Fibroblast of lung (primary cell): ENCODE measurements at regions not wholly inside any gene's neighbourhood (a gene's known extent, or its start where the extent isn't known, plus 50 kb on each side); places are given as distances from the start of the nearest gene placed in this dataset.

Experiments used
- DNase-seq, 2 donors: peaks; one replicate each; pipeline versions ENCODE4 v3.0.0 to v3.0.0-alpha.2; 2010; ENCODE audit warnings: low read depth in 2 of 2
- H2AFZ ChIP-seq: 2 replicates; pipeline ENCODE4 v1.5.1; 2012; ENCODE audit warnings: low read length, control low read depth, inconsistent platforms
- H3K27ac ChIP-seq: 2 replicates; pipeline ENCODE4 v1.5.1; 2011; ENCODE audit warnings: low read length, control low read depth; ENCODE audit not compliant: insufficient read depth
- H3K27me3 ChIP-seq: 2 replicates; pipeline ENCODE4 v1.5.1; 2011; ENCODE audit warnings: mild to moderate bottlenecking, low read length; ENCODE audit not compliant: control insufficient read depth, insufficient read depth
- H3K36me3 ChIP-seq: 2 replicates; pipeline ENCODE4 v1.5.1; 2011; ENCODE audit warnings: low read length; ENCODE audit not compliant: control insufficient read depth, insufficient read depth
- H3K4me1 ChIP-seq: 2 replicates; pipeline ENCODE4 v1.5.1; 2011; ENCODE audit warnings: low read length; ENCODE audit not compliant: control insufficient read depth, insufficient read depth; ENCODE audit errors: extremely low read depth
- H3K4me2 ChIP-seq: 2 replicates; pipeline ENCODE4 v1.5.1; 2011; ENCODE audit warnings: low read length, control low read depth; ENCODE audit not compliant: insufficient read depth; ENCODE audit errors: extremely low read depth
- H3K4me3 ChIP-seq, 4 experiments: fragments of 200-600 bp in 1 of 4; sonication (generic) in 1 of 4; replicated peaks in 1 of 4; 2 replicates each; pipeline ENCODE4 v1.5.1; 2011 to 2016; ENCODE audit warnings: low read length in 4 of 4, low read depth in 3 of 4, mild to moderate bottlenecking in 3 of 4, control low read depth in 2 of 4, inconsistent platforms in 1 of 4, mixed read lengths in 1 of 4; ENCODE audit not compliant: insufficient read depth in 1 of 4; ENCODE audit errors: control extremely low read depth in 1 of 4
- H3K79me2 ChIP-seq: 2 replicates; pipeline ENCODE4 v1.5.1; 2012; ENCODE audit warnings: mild to moderate bottlenecking, low read length, inconsistent platforms; ENCODE audit not compliant: control insufficient read depth, insufficient read depth
- H3K9ac ChIP-seq: 2 replicates; pipeline ENCODE4 v1.5.1; 2011; ENCODE audit warnings: mild to moderate bottlenecking, low read length, control low read depth; ENCODE audit not compliant: insufficient read depth
- H3K9me3 ChIP-seq: 2 replicates; pipeline ENCODE4 v1.5.1; 2012; ENCODE audit warnings: low read depth, low read length; ENCODE audit not compliant: control insufficient read depth, insufficient read depth
- H4K20me1 ChIP-seq: 2 replicates; pipeline ENCODE4 v1.5.1; 2011; ENCODE audit warnings: low read length; ENCODE audit not compliant: control insufficient read depth, insufficient read depth; ENCODE audit errors: extremely low read depth
- EZH2 ChIP-seq: IDR thresholded peaks from 2 replicates; pipeline ENCODE4 v1.5.1; 2012; ENCODE audit warnings: low read length, control low read depth, mild to moderate bottlenecking; ENCODE audit errors: missing control alignments
- TF ChIP-seq, protein P1 (sequence below), 2 donors: IDR thresholded peaks in 1 of 2; conservative IDR thresholded peaks in 1 of 2; 1 replicate in 1 of 2; 2 replicates in 1 of 2; pipeline ENCODE4 v1.5.1; 2011 to 2012; ENCODE audit warnings: low read length in 2 of 2, control low read depth in 1 of 2, inconsistent platforms in 1 of 2, low read depth in 1 of 2, mild to moderate bottlenecking in 1 of 2

DNA sequence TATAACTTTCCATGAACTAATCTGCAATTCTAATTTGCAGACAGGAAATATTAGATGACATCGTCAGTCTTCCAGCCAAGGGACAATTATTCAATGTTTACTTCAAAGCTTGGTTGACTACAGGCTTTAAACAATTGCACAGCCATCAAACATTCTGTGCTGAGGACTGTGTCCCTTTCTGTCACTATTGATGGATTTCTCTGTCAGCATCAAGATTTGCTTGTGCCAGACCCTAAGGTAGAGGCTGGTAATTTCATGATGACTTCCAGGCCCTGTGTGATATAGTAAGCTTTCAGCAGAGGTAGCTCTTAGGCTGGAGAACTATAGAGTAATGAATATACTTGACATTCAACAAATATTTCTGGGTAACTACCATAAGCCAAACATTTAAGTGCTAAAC lies 229.3 kb upstream of the ACTBL2 start:
- H3K4me3 ChIP-seq = no peak overlapping the region
- DNase-seq = no peak
- H4K20me1 ChIP-seq = no peaks in the 10 kb centered on the region
- no peaks in the 10 kb centered on the region for H3K79me2 ChIP-seq
- H3K36me3 ChIP-seq = no peaks in the 10 kb centered on the region
- no peak overlapping the region for H3K9ac ChIP-seq
- no peak overlapping the region for H3K4me2 ChIP-seq
- no peaks in the 10 kb centered on the region for H3K9me3 ChIP-seq
- H3K4me1 ChIP-seq = no peaks in the 10 kb centered on the region
- no peak overlapping the region for H3K27ac ChIP-seq
- no peaks in the 10 kb centered on the region for H3K27me3 ChIP-seq
- no peak overlapping the region for H2AFZ ChIP-seq
- TF ChIP-seq EZH2 = no peak
- TF ChIP-seq, protein P1, sequence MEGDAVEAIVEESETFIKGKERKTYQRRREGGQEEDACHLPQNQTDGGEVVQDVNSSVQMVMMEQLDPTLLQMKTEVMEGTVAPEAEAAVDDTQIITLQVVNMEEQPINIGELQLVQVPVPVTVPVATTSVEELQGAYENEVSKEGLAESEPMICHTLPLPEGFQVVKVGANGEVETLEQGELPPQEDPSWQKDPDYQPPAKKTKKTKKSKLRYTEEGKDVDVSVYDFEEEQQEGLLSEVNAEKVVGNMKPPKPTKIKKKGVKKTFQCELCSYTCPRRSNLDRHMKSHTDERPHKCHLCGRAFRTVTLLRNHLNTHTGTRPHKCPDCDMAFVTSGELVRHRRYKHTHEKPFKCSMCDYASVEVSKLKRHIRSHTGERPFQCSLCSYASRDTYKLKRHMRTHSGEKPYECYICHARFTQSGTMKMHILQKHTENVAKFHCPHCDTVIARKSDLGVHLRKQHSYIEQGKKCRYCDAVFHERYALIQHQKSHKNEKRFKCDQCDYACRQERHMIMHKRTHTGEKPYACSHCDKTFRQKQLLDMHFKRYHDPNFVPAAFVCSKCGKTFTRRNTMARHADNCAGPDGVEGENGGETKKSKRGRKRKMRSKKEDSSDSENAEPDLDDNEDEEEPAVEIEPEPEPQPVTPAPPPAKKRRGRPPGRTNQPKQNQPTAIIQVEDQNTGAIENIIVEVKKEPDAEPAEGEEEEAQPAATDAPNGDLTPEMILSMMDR (conservative IDR thresholded peaks at IDR 0.05 in 1 of 2, IDR thresholded peaks at IDR 0.05 in 1 of 2; ENCODE audit: low read depth in 1 of 2, low read length in 2 of 2) = no peak

DNA sequence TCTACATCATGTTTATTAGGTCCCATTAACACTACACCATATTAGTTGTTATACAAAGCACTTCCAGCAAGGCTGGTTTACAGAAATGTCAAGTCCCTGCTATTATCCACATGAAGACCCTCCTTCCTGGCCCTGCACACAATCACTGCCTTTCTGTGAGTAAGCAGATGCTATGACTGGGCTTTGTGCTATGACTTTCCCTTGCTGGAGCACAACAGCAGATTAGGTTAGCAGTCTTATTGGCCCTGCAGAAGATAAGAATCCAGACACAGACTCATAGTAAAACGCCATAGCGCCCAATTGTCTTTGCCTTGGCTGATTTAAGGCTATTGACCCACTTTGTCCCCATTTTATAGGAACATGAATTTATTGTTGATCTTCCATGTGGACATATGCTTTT lies 228.9 kb upstream of the ACTBL2 start:
- DNase-seq = peak in 1 of 2 donors; percentile 80
- no peak overlapping the region for H3K9ac ChIP-seq
- H3K27me3 ChIP-seq = no peaks in the 10 kb centered on the region
- H3K27ac ChIP-seq = no peak overlapping the region
- H3K36me3 ChIP-seq = no peaks in the 10 kb centered on the region
- no peak overlapping the region for H2AFZ ChIP-seq
- H3K79me2 ChIP-seq = no peaks in the 10 kb centered on the region
- H3K9me3 ChIP-seq = no peaks in the 10 kb centered on the region
- no peak overlapping the region for H3K4me2 ChIP-seq
- TF ChIP-seq EZH2 = no peak
- TF ChIP-seq, protein P1 (conservative IDR thresholded peaks at IDR 0.05 in 1 of 2, IDR thresholded peaks at IDR 0.05 in 1 of 2; ENCODE audit: low read depth in 1 of 2, low read length in 2 of 2) = no peak
- H4K20me1 ChIP-seq = no peaks in the 10 kb centered on the region
- H3K4me1 ChIP-seq = no peaks in the 10 kb centered on the region
- no peak overlapping the region for H3K4me3 ChIP-seq

DNA sequence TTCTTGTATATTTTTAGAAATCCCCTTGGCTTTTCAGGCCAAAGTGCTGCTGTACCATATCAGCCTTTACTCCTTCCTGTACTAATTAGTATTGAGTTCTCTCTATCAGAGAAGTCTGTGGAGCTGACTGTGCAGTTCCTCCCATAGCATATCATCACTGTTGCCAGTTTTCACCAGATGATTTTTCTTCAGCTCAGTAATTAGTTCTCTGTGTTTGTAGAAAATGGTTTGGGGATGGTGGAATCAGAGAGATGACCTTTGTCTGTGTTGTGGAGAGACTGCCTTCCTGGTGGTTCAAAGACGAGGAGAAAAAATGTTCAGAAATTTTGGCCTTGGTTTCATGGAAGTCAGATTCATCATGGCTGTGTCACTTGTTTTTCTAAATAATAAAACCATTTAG lies 227.5 kb upstream of the ACTBL2 start:
- Histone ChIP-seq H4K20me1 (no peaks in the 10 kb centered on the region), H3K4me1 (no peaks in the 10 kb centered on the region), H3K9me3 (no peaks in the 10 kb centered on the region), H3K27me3 (no peaks in the 10 kb centered on the region), H3K36me3 (no peaks in the 10 kb centered on the region), H2AFZ (no peak overlapping the region), H3K79me2 (no peaks in the 10 kb centered on the region), H3K9ac (no peak overlapping the region), H3K4me3 (no peak overlapping the region), H3K27ac (no peak overlapping the region), H3K4me2 (peak overlapping the region; percentile 3)
- TF ChIP-seq EZH2 = no peak
- TF ChIP-seq, protein P1 (conservative IDR thresholded peaks at IDR 0.05 in 1 of 2, IDR thresholded peaks at IDR 0.05 in 1 of 2; ENCODE audit: low read depth in 1 of 2, low read length in 2 of 2) = no peak
- peak in 1 of 2 donors; percentile 66 for DNase-seq
